Heart left ventricle (tissue), 16 donors: ENCODE measurements at regions not wholly inside any gene's neighbourhood (a gene's known extent, or its start where the extent isn't known, plus 50 kb on each side); places are given as distances from the start of the nearest gene placed in this dataset.
"Not testable (repeated sequence)": the region's sequence is repeated elsewhere in the genome, so short reads cannot be mapped to it uniquely, and the experiment has no call there.

ENCODE experiments used
- ATAC-seq, 4 donors: fragments of 200-7000 bp; cut with Tn5 transposase; one replicate each; pipeline ENCODE4 v1.9.1; 2020 to 2022; ENCODE audit warnings: moderate library complexity in 4 of 4, mild to moderate bottlenecking in 3 of 4, moderate number of reproducible peaks in 1 of 4
- DNase-seq, 5 donors: peaks; one replicate each; pipeline ENCODE4 v3.0.0-alpha.2; 2020
- H3K27ac ChIP-seq, 12 donors: fragments of 200-600 bp; sonication (generic) in 4 of 12; one replicate each; pipeline versions ENCODE4 v1.5.0 to v1.8.0; 2016 to 2022; ENCODE audit warnings: mild to moderate bottlenecking in 2 of 12
- H3K27me3 ChIP-seq, 9 donors: fragments of 200-600 bp; sonication (generic) in 2 of 9; one replicate each; pipeline versions ENCODE4 v1.5.1 to v1.8.0; 2016 to 2022; ENCODE audit warnings: mild to moderate bottlenecking in 3 of 9
- H3K36me3 ChIP-seq, 9 donors: fragments of 200-600 bp; sonication (generic) in 2 of 9; one replicate each; pipeline versions ENCODE4 v1.5.0 to v1.8.0; 2018 to 2022; ENCODE audit warnings: mild to moderate bottlenecking in 2 of 9
- H3K4me1 ChIP-seq, 12 donors: fragments of 200-600 bp; sonication (generic) in 4 of 12; one replicate each; pipeline versions ENCODE4 v1.5.0 to v1.8.0; 2016 to 2022; ENCODE audit warnings: mild to moderate bottlenecking in 3 of 12
- H3K4me3 ChIP-seq, 12 donors: fragments of 200-600 bp; sonication (generic) in 4 of 12; one replicate each; pipeline versions ENCODE4 v1.5.0 to v1.8.0; 2017 to 2022; ENCODE audit warnings: mild to moderate bottlenecking in 9 of 12, moderate library complexity in 4 of 12
- H3K9me3 ChIP-seq, 12 donors: fragments of 200-600 bp; sonication (generic) in 4 of 12; one replicate each; pipeline versions ENCODE4 v1.5.0 to v1.8.0; 2016 to 2022; ENCODE audit warnings: mild to moderate bottlenecking in 1 of 12
- POLR2A ChIP-seq, 2 donors: fragments of 450-650 bp; IDR thresholded peaks; one replicate each; pipeline ENCODE4 v1.6.1; 2017; ENCODE audit warnings: antibody characterized with exemption in 2 of 2, mild to moderate bottlenecking in 2 of 2, moderate library complexity in 2 of 2
- WGBS, 4 donors: extraction: QIAGEN DNeasy Blood & Tissue Kit in 2 of 4; methylation state at CpG; one replicate each; pipeline versions ENCODE4 v1.1.5 to v1.1.7; 2013 to 2018; 5-methylcytosine and 5-hydroxymethylcytosine counted together
- intact Hi-C, 10 donors: fragments of 100-400 bp; cut with DNase I; formaldehyde crosslinking; loops; one replicate each; pipeline versions ENCODE4 v1.11.1 to v1.14.2; 2022
- TF ChIP-seq, protein P1 (sequence below), 12 donors: fragments of 200-600 bp; sonication (generic) in 4 of 12; IDR thresholded peaks; one replicate each; pipeline versions ENCODE4 v1.5.0 to v1.8.0; 2018 to 2022; ENCODE audit warnings: antibody characterized with exemption in 12 of 12, mild to moderate bottlenecking in 5 of 12
- donor health status: ischemic (EF 13 %, LVEDD 7.1; RV severe dilation, severe dysfunction).
- donor health status: healthy with polysubstance abuse.
- donor health status: DM: no; HTN: yes; CAD: no.
- donor health status: DM: no; HTN: no; CAD: no.
- donor health status: ischemic (EF 25% LVEDD 6.9; RV normal size, moderate dysfunction).
- donor health status: ischemic (EF 25% LVEDD 5.7; RV mildly dilated, moderate dysfunction).
- donor health status: healthy.
- donor health status: DM: yes; HTN: yes; CAD: no.
- donor health status: ischemic (EF 35%, LVEDD 5.7; RV mildly dilated, moderate dysfunction).
- donor health status: nonischemic (EF 11% LVEDD 7.7; RV severe dilation, severe dysfunction).
- donor health status: DM: yes; HTN: yes; CAD: no.
- donor health status: PGD.
- donor health status: ischemic (EF 29% LVEDD 5.4; RV normal size, mild dysfunction).
- donor health status: nonischemic (EF 23%, LVEDD 6.1; RV moderate dilation, normal function).

DNA sequence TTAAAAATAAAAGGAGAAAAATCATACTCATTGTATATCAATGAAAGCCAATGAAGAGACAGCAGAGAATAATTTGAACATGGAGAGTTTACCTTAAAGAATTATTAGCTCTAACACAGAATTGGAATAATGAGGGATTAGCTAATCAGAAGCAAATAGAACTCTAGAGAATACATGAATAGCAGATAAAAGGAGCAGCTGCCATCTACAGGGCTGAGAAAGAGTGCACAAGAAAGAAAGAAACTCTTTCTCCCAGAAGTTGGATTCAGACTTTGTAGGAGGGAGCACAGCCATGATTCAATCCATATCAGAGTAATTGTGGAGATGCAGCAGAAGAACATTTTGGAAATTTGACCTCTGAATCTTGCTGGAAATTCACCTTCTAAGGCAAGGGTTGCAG is 1171.2 kb downstream of the PLA2G4A start:
- DNase-seq (no peak), ATAC-seq (no peak)
- Histone ChIP-seq H3K4me3 (no peak overlapping the region), H3K4me1 (no peaks in the 10 kb centered on the region), H3K27ac (no peak overlapping the region), H3K9me3 (peaks cover 0 to 8% (median 0%) of the 10 kb centered on the region in 12 donors), H3K36me3 (no peaks in the 10 kb centered on the region), H3K27me3 (no peaks in the 10 kb centered on the region)
- intact Hi-C loops = loop anchor here in 1 of 10 donors (5.0 kb wide), 1 partner anchor 948 kb away; no protein-coding TSS in a partner anchor
- TF ChIP-seq, protein P1, sequence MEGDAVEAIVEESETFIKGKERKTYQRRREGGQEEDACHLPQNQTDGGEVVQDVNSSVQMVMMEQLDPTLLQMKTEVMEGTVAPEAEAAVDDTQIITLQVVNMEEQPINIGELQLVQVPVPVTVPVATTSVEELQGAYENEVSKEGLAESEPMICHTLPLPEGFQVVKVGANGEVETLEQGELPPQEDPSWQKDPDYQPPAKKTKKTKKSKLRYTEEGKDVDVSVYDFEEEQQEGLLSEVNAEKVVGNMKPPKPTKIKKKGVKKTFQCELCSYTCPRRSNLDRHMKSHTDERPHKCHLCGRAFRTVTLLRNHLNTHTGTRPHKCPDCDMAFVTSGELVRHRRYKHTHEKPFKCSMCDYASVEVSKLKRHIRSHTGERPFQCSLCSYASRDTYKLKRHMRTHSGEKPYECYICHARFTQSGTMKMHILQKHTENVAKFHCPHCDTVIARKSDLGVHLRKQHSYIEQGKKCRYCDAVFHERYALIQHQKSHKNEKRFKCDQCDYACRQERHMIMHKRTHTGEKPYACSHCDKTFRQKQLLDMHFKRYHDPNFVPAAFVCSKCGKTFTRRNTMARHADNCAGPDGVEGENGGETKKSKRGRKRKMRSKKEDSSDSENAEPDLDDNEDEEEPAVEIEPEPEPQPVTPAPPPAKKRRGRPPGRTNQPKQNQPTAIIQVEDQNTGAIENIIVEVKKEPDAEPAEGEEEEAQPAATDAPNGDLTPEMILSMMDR (IDR thresholded peaks at IDR 0.05) = peak in 4 of 12 donors; percentile 22 to 39 (median 24)
- TF ChIP-seq POLR2A (IDR thresholded peaks at IDR 0.05) = no peak

DNA sequence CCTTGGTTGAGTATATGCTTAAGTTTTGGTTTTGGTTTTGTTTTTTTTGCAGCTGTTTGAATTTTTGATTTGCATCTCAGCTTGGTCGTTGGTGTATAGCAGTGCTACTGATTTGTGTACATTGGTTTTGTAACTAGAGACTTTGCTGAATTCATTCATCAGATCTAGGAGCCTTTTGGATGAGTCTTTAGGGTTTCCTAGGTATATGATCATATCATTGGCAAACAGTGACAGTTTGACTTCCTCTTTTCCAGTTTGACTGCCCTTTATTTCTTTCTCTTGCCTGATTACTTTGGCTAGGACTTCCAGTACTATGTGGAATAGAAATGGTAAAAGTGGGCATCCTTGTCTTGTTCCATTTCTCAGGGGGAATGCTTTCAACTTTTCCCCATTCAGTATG is 1174.9 kb downstream of the PLA2G4A start:
- H3K4me3 ChIP-seq, H3K27me3 ChIP-seq, H3K36me3 ChIP-seq, H3K9me3 ChIP-seq, DNase-seq, H3K27ac ChIP-seq, ATAC-seq, H3K4me1 ChIP-seq: not testable (repeated sequence)
- WGBS, 4 donors = 82 to 97% (median 88%) methylated on average over 1 of the region's 1 CpG
- intact Hi-C loops = loop anchor here in 1 of 10 donors (5.0 kb wide), 1 partner anchor 951 kb away; no protein-coding TSS in a partner anchor

DNA sequence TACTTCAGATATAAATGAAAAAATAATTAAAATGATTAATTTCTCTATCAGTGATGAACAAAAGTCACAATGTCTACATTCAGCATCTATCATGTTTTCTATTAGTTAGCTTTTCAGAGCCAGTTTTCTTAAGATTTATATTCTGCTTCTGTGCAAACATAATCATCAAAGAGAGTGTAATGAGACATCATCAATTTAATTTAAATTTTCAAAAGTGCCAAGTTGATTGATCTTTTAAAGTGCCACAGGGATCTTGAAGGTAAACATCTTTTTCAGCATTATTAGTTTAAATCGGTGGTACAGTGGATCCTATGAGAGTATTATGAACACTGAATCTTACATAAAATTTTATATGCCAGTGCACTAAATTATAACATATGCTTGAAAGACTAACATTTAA is 1176.1 kb downstream of the PLA2G4A start:
- TF ChIP-seq, protein P1 (IDR thresholded peaks at IDR 0.05) = no peak
- H3K27me3 ChIP-seq = no peaks in the 10 kb centered on the region
- ATAC-seq (no peak), DNase-seq (no peak)
- H3K4me1 ChIP-seq = no peaks in the 10 kb centered on the region
- no peak overlapping the region for H3K4me3 ChIP-seq
- no peak overlapping the region for H3K27ac ChIP-seq
- H3K9me3 ChIP-seq = peaks cover 0 to 8% (median 0%) of the 10 kb centered on the region in 12 donors
- intact Hi-C loops = loop anchor here in 1 of 10 donors (5.0 kb wide), 1 partner anchor 953 kb away; no protein-coding TSS in a partner anchor
- no peaks in the 10 kb centered on the region for H3K36me3 ChIP-seq
- 86 to 98% (median 89%) methylated on average over 1 of the region's 1 CpG for WGBS, 4 donors

DNA sequence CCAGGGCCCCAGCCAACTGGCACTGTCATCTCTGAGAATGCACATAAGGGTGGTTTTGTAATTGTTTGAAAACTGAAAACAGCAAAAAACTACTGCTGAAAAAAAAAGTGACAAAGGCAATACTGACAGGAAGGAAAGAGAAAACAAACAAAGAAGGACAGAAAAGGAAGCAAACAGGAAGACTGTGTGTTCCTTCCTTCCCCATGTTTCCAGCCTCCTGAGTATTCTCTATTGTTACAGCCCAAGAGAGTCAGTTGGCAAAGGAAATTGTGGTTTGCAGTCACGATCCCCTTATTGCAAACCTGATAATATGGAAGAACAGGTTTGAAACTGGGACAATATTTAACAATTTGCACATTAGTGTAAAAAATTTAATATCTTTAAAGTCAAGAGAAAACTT is 1177.6 kb downstream of the PLA2G4A start:
- 36 to 71% (median 41%) methylated on average over 1 of the region's 1 CpG for WGBS, 4 donors
- Histone ChIP-seq H3K4me1 (no peaks in the 10 kb centered on the region), H3K27me3 (no peaks in the 10 kb centered on the region), H3K27ac (no peak overlapping the region), H3K4me3 (no peak overlapping the region), H3K36me3 (no peaks in the 10 kb centered on the region), H3K9me3 (peaks cover 0 to 8% (median 0%) of the 10 kb centered on the region in 12 donors)
- ATAC-seq = no peak
- intact Hi-C loops = no loop called here
- DNase-seq = no peak
- TF ChIP-seq, protein P1 (IDR thresholded peaks at IDR 0.05) = no peak
- TF ChIP-seq POLR2A (IDR thresholded peaks at IDR 0.05) = no peak

DNA sequence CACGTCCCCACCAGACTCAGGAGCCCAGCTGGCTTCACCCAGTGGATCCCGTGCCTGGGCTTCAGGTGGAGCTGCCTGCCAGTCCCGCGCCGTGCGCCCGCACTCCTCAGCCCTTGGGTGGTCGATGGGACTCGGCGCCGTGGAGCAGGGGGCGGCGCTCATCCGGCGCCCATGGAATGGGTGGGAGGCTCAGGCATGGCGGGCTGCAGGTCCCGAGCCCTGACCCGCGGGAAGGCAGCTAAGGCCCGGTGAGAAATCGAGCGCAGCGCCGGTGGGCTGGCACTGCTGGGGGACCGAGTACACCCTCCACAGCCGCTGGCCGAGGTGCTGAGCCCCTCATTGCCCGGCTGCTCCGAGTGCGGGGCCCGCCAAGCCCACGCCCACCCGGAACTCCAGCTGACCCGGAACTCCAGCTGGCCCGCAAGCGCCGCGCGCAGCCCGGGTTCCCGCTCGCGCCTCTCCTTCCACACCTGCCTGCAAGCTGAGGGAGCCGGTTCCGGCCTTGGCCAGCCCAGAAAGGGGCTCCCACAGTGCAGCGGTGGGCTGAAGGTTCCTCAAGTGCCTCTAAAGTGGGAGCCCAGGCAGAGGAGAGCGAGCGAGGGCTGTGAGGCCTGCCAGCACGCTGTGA is 1184.6 kb downstream of the PLA2G4A start:
- intact Hi-C loops, H3K4me1 ChIP-seq, H3K36me3 ChIP-seq, H3K4me3 ChIP-seq, H3K9me3 ChIP-seq, H3K27ac ChIP-seq, H3K27me3 ChIP-seq, DNase-seq, ATAC-seq: not testable (repeated sequence)
- WGBS, 4 donors = 96 to 98% (median 97%) methylated on average over 20 to 49 of the region's 49 CpGs
